Amniotic stem cell (primary cell): ENCODE measurements at regions not wholly inside any gene's neighbourhood (a gene's known extent, or its start where the extent isn't known, plus 50 kb on each side); places are given as distances from the start of the nearest gene placed in this dataset.

ENCODE experiments used
- DNase-seq: peaks from one replicate; lab custom pipeline; 2025; lab: John Stamatoyannopoulos, UW

- no peak for DNase-seq
These were observed 172.3 kb upstream of the TBCA start for GRCh38 chr5:77948476-77948875.

- DNase-seq: no peak
These were observed 170.9 kb upstream of the TBCA start for GRCh38 chr5:77947041-77947428.

- DNase-seq: no peak
These were observed 170.4 kb upstream of the TBCA start for GRCh38 chr5:77946381-77947040.

GRCh38 chr5:77945874-77946273, 169.7 kb upstream of the TBCA start:
- DNase-seq: no peak

- no peak for DNase-seq
These were observed 168.7 kb upstream of the TBCA start for GRCh38 chr5:77944757-77945340.

DNA sequence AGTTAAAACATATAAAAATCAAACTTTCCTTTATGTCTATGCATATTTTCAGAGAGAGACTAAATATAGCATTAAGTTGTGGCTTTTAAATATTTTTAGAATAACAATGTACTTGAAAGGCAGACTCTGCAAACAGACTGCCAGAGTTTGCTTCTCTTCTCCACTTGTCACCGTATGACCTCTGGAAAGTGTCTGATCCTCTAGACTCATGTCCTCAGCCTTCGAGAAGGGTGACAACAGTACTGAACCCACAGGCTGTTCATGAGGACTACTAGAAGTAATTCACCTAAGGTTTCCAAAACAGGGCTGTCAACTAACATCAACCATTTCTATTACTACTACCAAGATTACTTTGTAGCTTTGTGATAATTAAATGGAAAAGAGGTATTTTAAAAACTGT, 167.7 kb upstream of the TBCA start:
- no peak for DNase-seq

GRCh38 chr5:77942578-77943239, 166.6 kb upstream of the TBCA start:
- DNase-seq: no peak

GRCh38 chr5:77937015-77937908, 161.1 kb upstream of the TBCA start:
- DNase-seq: no peak

DNA sequence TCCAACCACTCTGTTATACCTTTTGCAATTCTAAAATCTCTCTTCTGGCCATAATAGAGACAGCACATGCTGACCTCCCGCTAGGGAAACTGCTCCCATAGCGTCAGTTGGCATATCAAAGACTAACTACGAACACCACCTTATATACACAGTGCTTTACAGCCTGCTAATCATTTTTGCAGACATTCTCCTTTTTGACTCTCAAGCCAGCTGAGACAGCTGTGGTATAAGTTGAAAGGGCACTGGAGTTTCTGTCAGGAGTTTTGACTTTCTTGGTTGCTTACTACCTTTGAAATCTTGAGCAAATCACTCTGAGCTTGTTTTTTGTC, 160.2 kb upstream of the TBCA start:
- no peak for DNase-seq

DNA sequence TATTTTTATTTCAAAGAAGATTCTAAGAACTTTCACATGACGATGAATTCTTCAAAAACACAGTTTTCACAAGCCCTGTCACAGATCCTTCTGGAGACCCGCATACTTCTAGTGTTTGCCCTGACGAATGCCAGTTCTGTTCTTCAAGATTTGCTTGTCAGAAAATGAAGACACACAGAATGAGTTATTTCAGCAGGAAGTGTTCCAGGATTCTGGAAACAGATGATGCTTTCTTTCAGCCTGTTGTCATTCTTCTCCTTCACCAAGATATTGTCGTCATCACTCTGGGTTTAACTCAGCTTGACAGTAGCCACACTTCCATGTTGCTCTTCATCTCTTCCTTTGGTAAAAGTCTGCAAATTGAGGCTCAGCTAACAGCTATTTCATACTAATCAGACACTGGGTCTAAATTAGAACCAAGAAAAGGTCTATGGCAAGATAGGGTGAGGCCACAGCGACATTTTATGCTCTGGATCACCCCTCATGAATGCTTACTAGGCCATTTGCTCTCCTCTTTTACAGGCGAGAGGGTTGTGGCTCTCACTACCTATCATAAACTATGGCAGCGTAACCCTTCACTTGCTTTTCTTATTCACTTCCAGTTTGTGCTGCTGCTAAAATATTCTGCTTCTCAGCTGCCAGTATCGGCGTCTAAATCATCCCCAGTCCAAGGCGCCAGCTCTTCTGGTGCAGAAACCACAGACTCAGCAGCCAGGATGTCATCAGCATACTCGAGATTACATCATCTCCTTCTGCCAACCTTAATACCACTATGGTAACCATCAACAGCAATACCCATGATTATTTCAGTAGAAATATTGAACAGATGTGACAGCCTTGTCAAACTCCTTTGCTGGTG, 159.6 kb upstream of the TBCA start:
- no peak for DNase-seq

DNA sequence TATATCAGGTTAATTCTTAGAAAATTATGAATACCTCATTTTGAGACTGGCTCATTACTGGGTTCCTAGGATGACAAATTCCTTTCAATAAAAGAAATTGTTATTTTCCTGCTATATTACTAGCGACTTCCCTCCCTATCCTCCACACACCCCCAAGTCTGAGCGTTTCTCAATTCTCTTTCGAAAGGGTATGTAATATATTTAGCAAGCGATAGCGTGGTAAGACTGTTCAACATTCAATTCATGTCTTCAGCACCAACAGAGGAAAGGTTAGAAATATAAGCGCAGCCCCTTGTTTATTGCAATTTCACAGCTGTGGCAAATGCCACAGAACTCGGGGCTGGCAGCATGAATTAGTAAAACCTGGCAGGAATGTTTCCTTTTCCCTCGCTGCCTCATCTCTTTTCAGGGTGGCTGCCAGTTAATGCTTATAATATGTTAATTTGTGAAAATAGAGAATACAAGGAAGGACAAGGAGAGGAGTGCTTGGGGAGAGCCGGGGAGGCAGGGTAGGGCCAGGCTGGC, 152.7 kb upstream of the TBCA start:
- no peak for DNase-seq

GRCh38 chr5:77926337-77926736, 150.2 kb upstream of the TBCA start:
- no peak for DNase-seq

DNA sequence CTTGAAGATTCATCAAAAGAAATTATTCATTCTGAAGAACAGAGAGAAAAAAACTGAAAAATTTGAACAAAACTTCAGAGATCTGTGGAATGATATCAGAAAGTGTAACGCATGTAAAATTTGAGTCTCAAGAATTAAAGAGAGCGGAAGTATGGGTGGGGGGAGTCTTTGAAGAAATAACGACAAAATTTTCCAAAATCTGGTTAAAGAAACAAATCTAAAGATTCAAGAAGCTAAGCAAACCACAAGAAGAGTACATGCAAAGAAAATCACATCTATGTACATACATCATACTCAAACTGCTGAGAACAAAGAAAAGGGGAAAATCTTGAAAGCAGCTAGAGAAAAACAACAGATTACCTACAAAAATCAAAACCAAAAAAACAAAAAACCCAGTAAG, 149.4 kb upstream of the TBCA start:
- no peak for DNase-seq

DNA sequence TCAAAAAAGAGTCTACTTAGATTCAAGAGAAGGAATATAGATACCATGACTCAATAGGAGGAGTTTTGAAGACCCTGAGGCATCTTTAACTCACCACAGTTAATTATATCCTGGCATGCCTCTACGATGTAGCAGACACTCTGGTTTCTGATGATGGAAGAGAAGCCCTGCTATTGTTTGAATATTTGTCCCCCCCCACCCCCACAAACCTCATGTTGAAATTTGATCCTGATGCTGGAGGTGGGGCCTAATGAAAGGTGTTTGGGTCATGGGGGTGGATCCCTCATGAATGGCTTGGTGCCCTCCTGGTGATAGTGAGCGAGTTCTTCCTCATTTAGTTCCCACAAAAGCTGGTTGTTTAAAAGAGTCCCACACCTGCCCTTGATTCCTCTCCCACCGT, 147.9 kb upstream of the TBCA start:
- DNase-seq: no peak

DNA sequence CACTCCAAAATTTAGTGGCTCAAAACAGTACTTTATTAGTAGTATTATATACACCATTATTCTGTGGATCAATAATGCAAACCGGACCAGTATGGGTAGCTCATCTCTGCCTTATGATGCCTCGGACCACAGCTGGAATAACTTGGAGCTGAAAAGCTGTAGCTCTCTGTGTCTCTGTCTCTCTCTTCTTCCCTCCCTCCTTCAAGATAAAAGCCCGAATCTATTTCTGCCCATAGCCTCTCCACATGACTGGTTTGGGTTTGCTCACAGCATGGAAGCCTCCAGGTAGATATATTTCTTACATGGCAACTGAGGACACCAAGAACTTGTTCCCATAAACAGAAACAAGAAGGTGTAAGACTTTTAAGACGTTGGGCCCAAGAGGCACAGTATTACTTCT, 147.5 kb upstream of the TBCA start:
- DNase-seq: no peak

GRCh38 chr5:77921094-77921768, 145.1 kb upstream of the TBCA start:
- DNase-seq: no peak

GRCh38 chr5:77920359-77921058, 144.4 kb upstream of the TBCA start:
- DNase-seq: no peak

DNA sequence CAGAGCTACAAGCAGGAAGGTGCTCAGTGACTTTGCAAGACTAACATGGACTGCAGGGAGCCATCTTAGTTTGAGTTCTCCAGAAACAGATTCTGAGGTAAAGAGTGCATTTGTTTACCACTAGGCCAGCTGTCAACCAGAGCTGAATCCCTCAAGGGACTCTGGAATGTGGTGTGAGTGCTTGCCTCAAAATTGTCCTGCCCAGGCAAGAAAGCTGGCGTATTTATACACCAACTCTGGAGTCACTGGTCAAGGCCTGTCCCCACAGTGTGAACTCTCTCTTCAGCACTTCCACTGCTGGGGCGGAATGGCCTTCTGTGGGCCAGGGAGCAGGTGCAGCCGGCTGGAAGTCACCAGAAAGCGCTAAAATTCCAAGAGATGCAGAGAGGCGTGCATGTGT, 139.2 kb upstream of the TBCA start:
- no peak for DNase-seq

- no peak for DNase-seq
These were observed 136.6 kb upstream of the TBCA start for GRCh38 chr5:77912721-77913120.

- DNase-seq: no peak
These were observed 134.6 kb upstream of the TBCA start for GRCh38 chr5:77910602-77911188.
